HEK293 (cell line): ENCODE measurements at regions not wholly inside any gene's neighbourhood (a gene's known extent, or its start where the extent isn't known, plus 50 kb on each side); places are given as distances from the start of the nearest gene placed in this dataset.

Experiments
- CTCF ChIA-PET: fragments of 350-600 bp; formaldehyde crosslinking; extraction: SDS; loops from one replicate; lab custom pipeline; 2021; ENCODE audit warnings: antibody characterized with exemption; lab: Yijun Ruan, JAX
- POLR2A ChIA-PET: fragments of 300-600 bp; formaldehyde crosslinking; extraction: SDS; loops from one replicate; lab custom pipeline; 2020; ENCODE audit warnings: antibody characterized with exemption, inconsistent platforms; lab: Yijun Ruan, JAX
- H3K27ac ChIP-seq: fragments of 200-500 bp; sonication (Bioruptor generic); 2 replicates; pipeline ENCODE4 v1.5.1; 2014; ENCODE audit warnings: low read depth, low read length, control low read depth, inconsistent platforms; ENCODE audit errors: extremely low read depth
- H3K36me3 ChIP-seq, 2 experiments: fragments of 200-500 bp in 1 of 2; sonication (Bioruptor generic) in 1 of 2; 1 replicate in 1 of 2; 2 replicates in 1 of 2; pipeline ENCODE4 v1.5.1; 2014 to 2017; ENCODE audit warnings: inconsistent platforms in 2 of 2, low read length in 2 of 2; ENCODE audit not compliant: control insufficient read depth in 2 of 2, insufficient read depth in 1 of 2
- H3K4me1 ChIP-seq: fragments of 200-500 bp; sonication (Bioruptor generic); 2 replicates; pipeline ENCODE4 v1.5.1; 2014; ENCODE audit warnings: mild to moderate bottlenecking, low read length, inconsistent platforms; ENCODE audit not compliant: control insufficient read depth, insufficient read depth
- H3K4me3 ChIP-seq: 2 replicates; pipeline ENCODE4 v1.5.1; 2011; ENCODE audit warnings: low read depth, mild to moderate bottlenecking, control low read depth, low read length, moderate library complexity
- H3K9me3 ChIP-seq: fragments of 200-500 bp; sonication (Bioruptor generic); 2 replicates; pipeline ENCODE4 v1.5.1; 2014; ENCODE audit warnings: low read depth, low read length, inconsistent platforms; ENCODE audit not compliant: control insufficient read depth, insufficient read depth
- GLI2 ChIP-seq: fragments of 450-650 bp; formaldehyde crosslinking; IDR thresholded peaks from 2 replicates; pipeline ENCODE4; 2017; ENCODE audit warnings: missing biosample characterization, missing genetic modification characterization, low read depth, borderline replicate concordance
- GLIS1 ChIP-seq: fragments of 450-650 bp; formaldehyde crosslinking; IDR thresholded peaks from 2 replicates; pipeline ENCODE4 v1.5.1; 2016; ENCODE audit warnings: missing biosample characterization, missing genetic modification characterization
- SP7 ChIP-seq: fragments of 450-650 bp; formaldehyde crosslinking; IDR thresholded peaks from 2 replicates; pipeline ENCODE4 v1.5.1; 2016; ENCODE audit warnings: missing biosample characterization, missing genetic modification characterization
- ZBTB20 ChIP-seq: fragments of 450-650 bp; formaldehyde crosslinking; IDR thresholded peaks from 2 replicates; pipeline ENCODE4 v1.5.1; 2016; ENCODE audit warnings: missing biosample characterization, missing genetic modification characterization
- ZFP3 ChIP-seq: fragments of 450-650 bp; formaldehyde crosslinking; IDR thresholded peaks from 2 replicates; pipeline ENCODE4 v1.5.1; 2016; ENCODE audit warnings: low read depth, missing biosample characterization, missing genetic modification characterization
- ZFP37 ChIP-seq: fragments of 450-650 bp; formaldehyde crosslinking; IDR thresholded peaks from 2 replicates; pipeline ENCODE4 v1.5.1; 2016; ENCODE audit warnings: missing biosample characterization, missing genetic modification characterization
- ZIC2 ChIP-seq: fragments of 450-650 bp; formaldehyde crosslinking; IDR thresholded peaks from 2 replicates; pipeline ENCODE4 v1.5.1; 2016; ENCODE audit warnings: missing biosample characterization, missing genetic modification characterization
- ZNF155 ChIP-seq: fragments of 450-650 bp; formaldehyde crosslinking; IDR thresholded peaks from 2 replicates; pipeline ENCODE4 v1.5.1; 2016; ENCODE audit warnings: missing biosample characterization, missing genetic modification characterization
- ZNF157 ChIP-seq: fragments of 450-650 bp; formaldehyde crosslinking; IDR thresholded peaks from 2 replicates; pipeline ENCODE4 v1.5.1; 2016; ENCODE audit warnings: missing biosample characterization, missing genetic modification characterization
- ZNF202 ChIP-seq: fragments of 450-650 bp; formaldehyde crosslinking; IDR thresholded peaks from 2 replicates; pipeline ENCODE4 v1.5.1; 2016; ENCODE audit warnings: missing biosample characterization, missing genetic modification characterization, borderline replicate concordance
- ZNF223 ChIP-seq: fragments of 450-650 bp; formaldehyde crosslinking; IDR thresholded peaks from 2 replicates; pipeline ENCODE4 v1.5.1; 2016; ENCODE audit warnings: missing biosample characterization, missing genetic modification characterization
- ZNF324 ChIP-seq: fragments of 450-650 bp; formaldehyde crosslinking; IDR thresholded peaks from 2 replicates; pipeline ENCODE4 v1.5.1; 2016; ENCODE audit warnings: missing biosample characterization, missing genetic modification characterization
- ZNF335 ChIP-seq: fragments of 450-650 bp; formaldehyde crosslinking; conservative IDR thresholded peaks from 2 replicates; pipeline ENCODE4 v1.5.1; 2016; ENCODE audit warnings: missing biosample characterization, missing genetic modification characterization
- ZNF548 ChIP-seq: fragments of 450-650 bp; formaldehyde crosslinking; IDR thresholded peaks from 2 replicates; pipeline ENCODE4 v1.5.1; 2016; ENCODE audit warnings: missing biosample characterization, missing genetic modification characterization
- ZNF555 ChIP-seq: fragments of 450-650 bp; formaldehyde crosslinking; conservative IDR thresholded peaks from 2 replicates; pipeline ENCODE4 v1.5.1; 2017; ENCODE audit warnings: missing biosample characterization, mild to moderate bottlenecking, missing genetic modification characterization, inconsistent platforms
- ZNF624 ChIP-seq: fragments of 450-650 bp; formaldehyde crosslinking; IDR thresholded peaks from 2 replicates; pipeline ENCODE4 v1.5.1; 2017; ENCODE audit warnings: missing biosample characterization, missing genetic modification characterization
- ZNF626 ChIP-seq: fragments of 450-650 bp; sonication (Bioruptor Pico); formaldehyde crosslinking; IDR thresholded peaks from 2 replicates; pipeline ENCODE4 v1.5.1; 2018; ENCODE audit warnings: missing biosample characterization, missing genetic modification characterization, inconsistent platforms
- ZNF701 ChIP-seq: fragments of 450-650 bp; formaldehyde crosslinking; IDR thresholded peaks from 2 replicates; pipeline ENCODE4 v1.5.1; 2016; ENCODE audit warnings: missing biosample characterization, missing genetic modification characterization
- ZNF747 ChIP-seq: fragments of 450-650 bp; formaldehyde crosslinking; IDR thresholded peaks from 2 replicates; pipeline ENCODE4 v1.5.1; 2016; ENCODE audit warnings: missing biosample characterization, missing genetic modification characterization
- TF ChIP-seq, protein P1 (sequence below): fragments of 450-650 bp; IDR thresholded peaks from 2 replicates; pipeline ENCODE4 v1.5.1; 2018; ENCODE audit warnings: missing biosample characterization, missing genetic modification characterization
- TF ChIP-seq, protein P2 (sequence below): fragments of 450-650 bp; formaldehyde crosslinking; IDR thresholded peaks from 2 replicates; pipeline ENCODE4 v1.5.1; 2016; ENCODE audit warnings: missing biosample characterization, missing genetic modification characterization, borderline replicate concordance
- TF ChIP-seq, protein P3 (sequence below): fragments of 450-650 bp; formaldehyde crosslinking; IDR thresholded peaks from 2 replicates; pipeline ENCODE4 v1.5.1; 2016; ENCODE audit warnings: missing biosample characterization, missing genetic modification characterization
- TF ChIP-seq, protein P4 (sequence below): fragments of 450-650 bp; formaldehyde crosslinking; IDR thresholded peaks from 2 replicates; pipeline ENCODE4 v1.5.1; 2016; ENCODE audit warnings: missing biosample characterization, missing genetic modification characterization, low read depth
- TF ChIP-seq, protein P5 (sequence below): fragments of 450-650 bp; formaldehyde crosslinking; IDR thresholded peaks from 2 replicates; pipeline ENCODE4 v1.5.1; 2016; ENCODE audit warnings: missing biosample characterization, missing genetic modification characterization
- TF ChIP-seq, protein P6 (sequence below): fragments of 450-650 bp; formaldehyde crosslinking; conservative IDR thresholded peaks from 2 replicates; pipeline ENCODE4 v1.5.1; 2016; ENCODE audit warnings: low read depth, missing biosample characterization, missing genetic modification characterization

DNA sequence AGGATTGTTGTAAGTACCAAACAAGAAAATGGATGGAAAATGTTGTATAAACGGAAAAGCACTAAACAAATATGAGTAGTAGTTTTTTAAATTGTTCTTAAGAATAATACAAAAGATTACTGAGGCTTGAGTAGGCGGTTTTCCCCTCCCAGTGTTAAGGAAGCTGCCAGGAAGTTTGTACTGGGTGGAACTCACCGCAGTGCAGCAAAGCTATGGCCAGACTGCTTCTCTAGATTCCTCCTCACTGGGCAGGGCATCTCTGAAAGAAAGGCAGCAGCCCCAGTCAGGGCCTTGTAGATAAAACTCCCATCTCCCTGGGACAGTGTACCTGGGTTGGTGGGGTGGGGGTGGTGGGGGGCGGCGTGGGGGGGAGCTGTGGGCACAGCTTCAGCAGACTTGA, 58.7 kb downstream of the XCL2 start:
- Histone ChIP-seq H3K36me3 (no peaks in the 10 kb centered on the region), H3K27ac (no peak overlapping the region)
- CTCF ChIA-PET = no interaction called here
- TF ChIP-seq ZBTB20 (no peak), ZNF223 (tag by site-specific recombination) (no peak), SP7 (tag by site-specific recombination) (no peak), ZFP37 (no peak), GLIS1 (tag by site-specific recombination) (no peak), GLI2 (tag by site-specific recombination) (no peak)
- TF ChIP-seq, protein P1, sequence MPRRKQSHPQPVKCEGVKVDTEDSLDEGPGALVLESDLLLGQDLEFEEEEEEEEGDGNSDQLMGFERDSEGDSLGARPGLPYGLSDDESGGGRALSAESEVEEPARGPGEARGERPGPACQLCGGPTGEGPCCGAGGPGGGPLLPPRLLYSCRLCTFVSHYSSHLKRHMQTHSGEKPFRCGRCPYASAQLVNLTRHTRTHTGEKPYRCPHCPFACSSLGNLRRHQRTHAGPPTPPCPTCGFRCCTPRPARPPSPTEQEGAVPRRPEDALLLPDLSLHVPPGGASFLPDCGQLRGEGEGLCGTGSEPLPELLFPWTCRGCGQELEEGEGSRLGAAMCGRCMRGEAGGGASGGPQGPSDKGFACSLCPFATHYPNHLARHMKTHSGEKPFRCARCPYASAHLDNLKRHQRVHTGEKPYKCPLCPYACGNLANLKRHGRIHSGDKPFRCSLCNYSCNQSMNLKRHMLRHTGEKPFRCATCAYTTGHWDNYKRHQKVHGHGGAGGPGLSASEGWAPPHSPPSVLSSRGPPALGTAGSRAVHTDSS = no peak
- TF ChIP-seq, protein P2, sequence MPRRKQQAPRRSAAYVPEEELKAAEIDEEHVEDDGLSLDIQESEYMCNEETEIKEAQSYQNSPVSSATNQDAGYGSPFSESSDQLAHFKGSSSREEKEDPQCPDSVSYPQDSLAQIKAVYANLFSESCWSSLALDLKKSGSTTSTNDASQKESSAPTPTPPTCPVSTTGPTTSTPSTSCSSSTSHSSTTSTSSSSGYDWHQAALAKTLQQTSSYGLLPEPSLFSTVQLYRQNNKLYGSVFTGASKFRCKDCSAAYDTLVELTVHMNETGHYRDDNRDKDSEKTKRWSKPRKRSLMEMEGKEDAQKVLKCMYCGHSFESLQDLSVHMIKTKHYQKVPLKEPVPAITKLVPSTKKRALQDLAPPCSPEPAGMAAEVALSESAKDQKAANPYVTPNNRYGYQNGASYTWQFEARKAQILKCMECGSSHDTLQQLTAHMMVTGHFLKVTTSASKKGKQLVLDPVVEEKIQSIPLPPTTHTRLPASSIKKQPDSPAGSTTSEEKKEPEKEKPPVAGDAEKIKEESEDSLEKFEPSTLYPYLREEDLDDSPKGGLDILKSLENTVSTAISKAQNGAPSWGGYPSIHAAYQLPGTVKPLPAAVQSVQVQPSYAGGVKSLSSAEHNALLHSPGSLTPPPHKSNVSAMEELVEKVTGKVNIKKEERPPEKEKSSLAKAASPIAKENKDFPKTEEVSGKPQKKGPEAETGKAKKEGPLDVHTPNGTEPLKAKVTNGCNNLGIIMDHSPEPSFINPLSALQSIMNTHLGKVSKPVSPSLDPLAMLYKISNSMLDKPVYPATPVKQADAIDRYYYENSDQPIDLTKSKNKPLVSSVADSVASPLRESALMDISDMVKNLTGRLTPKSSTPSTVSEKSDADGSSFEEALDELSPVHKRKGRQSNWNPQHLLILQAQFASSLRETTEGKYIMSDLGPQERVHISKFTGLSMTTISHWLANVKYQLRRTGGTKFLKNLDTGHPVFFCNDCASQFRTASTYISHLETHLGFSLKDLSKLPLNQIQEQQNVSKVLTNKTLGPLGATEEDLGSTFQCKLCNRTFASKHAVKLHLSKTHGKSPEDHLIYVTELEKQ (tag by site-specific recombination) = no peak
- TF ChIP-seq, all 188 proteins: peak for 0
- no peak overlapping the region for H3K4me3 ChIP-seq
- POLR2A ChIA-PET = no interaction called here
- H3K4me1 ChIP-seq = no peaks in the 10 kb centered on the region
- H3K9me3 ChIP-seq = no peaks in the 10 kb centered on the region

DNA sequence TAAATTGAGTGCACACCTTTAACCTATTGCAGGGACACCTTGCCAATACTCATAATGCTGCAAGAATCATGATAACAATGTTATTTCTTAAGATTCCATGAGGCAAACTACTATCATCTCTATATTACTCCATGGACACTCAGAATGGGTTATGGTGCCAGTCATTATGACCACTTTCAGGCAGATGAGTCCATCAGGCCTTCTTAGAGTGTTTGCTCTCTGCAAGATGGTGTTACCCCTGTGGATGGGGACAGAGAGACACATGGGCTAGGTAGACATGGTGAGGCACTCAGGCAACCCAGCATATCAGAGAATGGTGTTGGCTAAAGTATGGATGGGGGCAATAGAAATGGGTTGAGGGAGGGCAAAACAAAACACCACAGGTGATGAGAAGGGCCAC, 59.7 kb downstream of the XCL2 start:
- no peaks in the 10 kb centered on the region for H3K4me1 ChIP-seq
- POLR2A ChIA-PET = no interaction called here
- H3K36me3 ChIP-seq = no peaks in the 10 kb centered on the region
- CTCF ChIA-PET = no interaction called here
- H3K9me3 ChIP-seq = no peaks in the 10 kb centered on the region
- H3K27ac ChIP-seq = no peak overlapping the region
- no peak overlapping the region for H3K4me3 ChIP-seq
- TF ChIP-seq ZNF624 (no peak), ZNF155 (tag by site-specific recombination) (no peak), ZNF747 (tag by site-specific recombination) (no peak), ZNF202 (tag by site-specific recombination) (no peak), ZNF548 (tag by site-specific recombination) (no peak), ZNF626 (tag by site-specific recombination) (no peak), ZNF324 (tag by site-specific recombination) (no peak), ZNF157 (tag by site-specific recombination) (no peak), ZNF701 (tag by site-specific recombination) (no peak), ZNF335 (no peak), ZNF555 (tag by site-specific recombination) (no peak), ZIC2 (no peak), ZFP3 (tag by site-specific recombination) (no peak)
- TF ChIP-seq, protein P3, sequence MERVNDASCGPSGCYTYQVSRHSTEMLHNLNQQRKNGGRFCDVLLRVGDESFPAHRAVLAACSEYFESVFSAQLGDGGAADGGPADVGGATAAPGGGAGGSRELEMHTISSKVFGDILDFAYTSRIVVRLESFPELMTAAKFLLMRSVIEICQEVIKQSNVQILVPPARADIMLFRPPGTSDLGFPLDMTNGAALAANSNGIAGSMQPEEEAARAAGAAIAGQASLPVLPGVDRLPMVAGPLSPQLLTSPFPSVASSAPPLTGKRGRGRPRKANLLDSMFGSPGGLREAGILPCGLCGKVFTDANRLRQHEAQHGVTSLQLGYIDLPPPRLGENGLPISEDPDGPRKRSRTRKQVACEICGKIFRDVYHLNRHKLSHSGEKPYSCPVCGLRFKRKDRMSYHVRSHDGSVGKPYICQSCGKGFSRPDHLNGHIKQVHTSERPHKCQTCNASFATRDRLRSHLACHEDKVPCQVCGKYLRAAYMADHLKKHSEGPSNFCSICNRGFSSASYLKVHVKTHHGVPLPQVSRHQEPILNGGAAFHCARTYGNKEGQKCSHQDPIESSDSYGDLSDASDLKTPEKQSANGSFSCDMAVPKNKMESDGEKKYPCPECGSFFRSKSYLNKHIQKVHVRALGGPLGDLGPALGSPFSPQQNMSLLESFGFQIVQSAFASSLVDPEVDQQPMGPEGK (tag by site-specific recombination) = no peak
- TF ChIP-seq, protein P4, sequence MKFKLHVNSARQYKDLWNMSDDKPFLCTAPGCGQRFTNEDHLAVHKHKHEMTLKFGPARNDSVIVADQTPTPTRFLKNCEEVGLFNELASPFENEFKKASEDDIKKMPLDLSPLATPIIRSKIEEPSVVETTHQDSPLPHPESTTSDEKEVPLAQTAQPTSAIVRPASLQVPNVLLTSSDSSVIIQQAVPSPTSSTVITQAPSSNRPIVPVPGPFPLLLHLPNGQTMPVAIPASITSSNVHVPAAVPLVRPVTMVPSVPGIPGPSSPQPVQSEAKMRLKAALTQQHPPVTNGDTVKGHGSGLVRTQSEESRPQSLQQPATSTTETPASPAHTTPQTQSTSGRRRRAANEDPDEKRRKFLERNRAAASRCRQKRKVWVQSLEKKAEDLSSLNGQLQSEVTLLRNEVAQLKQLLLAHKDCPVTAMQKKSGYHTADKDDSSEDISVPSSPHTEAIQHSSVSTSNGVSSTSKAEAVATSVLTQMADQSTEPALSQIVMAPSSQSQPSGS = no peak
- TF ChIP-seq, protein P5, sequence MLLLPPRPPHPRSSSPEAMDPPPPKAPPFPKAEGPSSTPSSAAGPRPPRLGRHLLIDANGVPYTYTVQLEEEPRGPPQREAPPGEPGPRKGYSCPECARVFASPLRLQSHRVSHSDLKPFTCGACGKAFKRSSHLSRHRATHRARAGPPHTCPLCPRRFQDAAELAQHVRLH = no peak
- TF ChIP-seq, protein P6, sequence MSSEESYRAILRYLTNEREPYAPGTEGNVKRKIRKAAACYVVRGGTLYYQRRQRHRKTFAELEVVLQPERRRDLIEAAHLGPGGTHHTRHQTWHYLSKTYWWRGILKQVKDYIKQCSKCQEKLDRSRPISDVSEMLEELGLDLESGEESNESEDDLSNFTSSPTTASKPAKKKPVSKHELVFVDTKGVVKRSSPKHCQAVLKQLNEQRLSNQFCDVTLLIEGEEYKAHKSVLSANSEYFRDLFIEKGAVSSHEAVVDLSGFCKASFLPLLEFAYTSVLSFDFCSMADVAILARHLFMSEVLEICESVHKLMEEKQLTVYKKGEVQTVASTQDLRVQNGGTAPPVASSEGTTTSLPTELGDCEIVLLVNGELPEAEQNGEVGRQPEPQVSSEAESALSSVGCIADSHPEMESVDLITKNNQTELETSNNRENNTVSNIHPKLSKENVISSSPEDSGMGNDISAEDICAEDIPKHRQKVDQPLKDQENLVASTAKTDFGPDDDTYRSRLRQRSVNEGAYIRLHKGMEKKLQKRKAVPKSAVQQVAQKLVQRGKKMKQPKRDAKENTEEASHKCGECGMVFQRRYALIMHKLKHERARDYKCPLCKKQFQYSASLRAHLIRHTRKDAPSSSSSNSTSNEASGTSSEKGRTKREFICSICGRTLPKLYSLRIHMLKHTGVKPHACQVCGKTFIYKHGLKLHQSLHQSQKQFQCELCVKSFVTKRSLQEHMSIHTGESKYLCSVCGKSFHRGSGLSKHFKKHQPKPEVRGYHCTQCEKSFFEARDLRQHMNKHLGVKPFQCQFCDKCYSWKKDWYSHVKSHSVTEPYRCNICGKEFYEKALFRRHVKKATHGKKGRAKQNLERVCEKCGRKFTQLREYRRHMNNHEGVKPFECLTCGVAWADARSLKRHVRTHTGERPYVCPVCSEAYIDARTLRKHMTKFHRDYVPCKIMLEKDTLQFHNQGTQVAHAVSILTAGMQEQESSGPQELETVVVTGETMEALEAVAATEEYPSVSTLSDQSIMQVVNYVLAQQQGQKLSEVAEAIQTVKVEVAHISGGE = no peak
